ENCODE measurements at regions not wholly inside any gene's neighbourhood (a gene's known extent, or its start where the extent isn't known, plus 50 kb on each side); places are given as distances from the start of the nearest gene placed in this dataset.
"Not testable (repeated sequence)": the region's sequence is repeated elsewhere in the genome, so short reads cannot be mapped to it uniquely, and the experiment has no call there.

GRCh38 chrX:124788253-124788652 is 441.9 kb downstream of the SH2D1A start:
- TF ChIP-seq CTCF, POLR2A (IDR thresholded peaks at IDR 0.05): not testable (repeated sequence)

Measured in heart left ventricle (tissue), 13 donors.